Transverse colon (tissue), 4 donors: ENCODE measurements at regions not wholly inside any gene's neighbourhood (a gene's known extent, or its start where the extent isn't known, plus 50 kb on each side); places are given as distances from the start of the nearest gene placed in this dataset.

Experiments used
- POLR2AphosphoS5 ChIP-seq, 3 donors: sonication (generic); formaldehyde crosslinking; IDR thresholded peaks; one replicate each; pipeline ENCODE4 v1.6.1; 2016; ENCODE audit warnings: antibody characterized with exemption in 3 of 3
- TF ChIP-seq, protein P1 (sequence below), 5 experiments: fragments of 200-600 bp in 3 of 5; fragments of 450-650 bp in 2 of 5; sonication (generic) in 3 of 5; IDR thresholded peaks; 1 replicate in 2 of 5; 2 replicates in 3 of 5; pipeline ENCODE4 v1.5.1; 2016 to 2017; ENCODE audit warnings: antibody characterized with exemption in 5 of 5, inconsistent platforms in 3 of 5, mild to moderate bottlenecking in 2 of 5, moderate library complexity in 1 of 5

DNA sequence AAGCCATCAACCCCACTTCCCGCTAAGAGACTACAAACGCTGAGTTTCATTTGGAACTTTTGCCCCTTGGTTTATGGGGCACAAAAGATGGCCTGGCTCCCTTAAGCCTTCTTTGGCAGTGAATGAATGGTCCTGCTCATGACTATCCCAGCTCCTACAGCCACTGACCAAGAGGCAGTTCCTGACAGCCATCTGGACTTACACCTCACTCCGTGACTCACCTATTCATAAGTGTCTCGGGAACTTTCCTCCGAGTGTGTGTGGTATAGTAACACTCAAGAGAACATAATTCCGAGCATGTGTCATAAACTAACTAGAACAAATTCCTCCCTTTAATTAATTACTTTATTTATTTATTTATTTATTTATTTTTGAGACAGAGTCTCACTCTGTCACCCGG, 51.9 kb upstream of the NUDT4 start:
- no peak for TF ChIP-seq POLR2AphosphoS5 (IDR thresholded peaks at IDR 0.05)
- TF ChIP-seq, protein P1, sequence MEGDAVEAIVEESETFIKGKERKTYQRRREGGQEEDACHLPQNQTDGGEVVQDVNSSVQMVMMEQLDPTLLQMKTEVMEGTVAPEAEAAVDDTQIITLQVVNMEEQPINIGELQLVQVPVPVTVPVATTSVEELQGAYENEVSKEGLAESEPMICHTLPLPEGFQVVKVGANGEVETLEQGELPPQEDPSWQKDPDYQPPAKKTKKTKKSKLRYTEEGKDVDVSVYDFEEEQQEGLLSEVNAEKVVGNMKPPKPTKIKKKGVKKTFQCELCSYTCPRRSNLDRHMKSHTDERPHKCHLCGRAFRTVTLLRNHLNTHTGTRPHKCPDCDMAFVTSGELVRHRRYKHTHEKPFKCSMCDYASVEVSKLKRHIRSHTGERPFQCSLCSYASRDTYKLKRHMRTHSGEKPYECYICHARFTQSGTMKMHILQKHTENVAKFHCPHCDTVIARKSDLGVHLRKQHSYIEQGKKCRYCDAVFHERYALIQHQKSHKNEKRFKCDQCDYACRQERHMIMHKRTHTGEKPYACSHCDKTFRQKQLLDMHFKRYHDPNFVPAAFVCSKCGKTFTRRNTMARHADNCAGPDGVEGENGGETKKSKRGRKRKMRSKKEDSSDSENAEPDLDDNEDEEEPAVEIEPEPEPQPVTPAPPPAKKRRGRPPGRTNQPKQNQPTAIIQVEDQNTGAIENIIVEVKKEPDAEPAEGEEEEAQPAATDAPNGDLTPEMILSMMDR (IDR thresholded peaks at IDR 0.05) = no peak
